GM21619 (cell line): ENCODE measurements at regions not wholly inside any gene's neighbourhood (a gene's known extent, or its start where the extent isn't known, plus 50 kb on each side); places are given as distances from the start of the nearest gene placed in this dataset.

Experiments
- ATAC-seq: cut with Tn5 transposase; IDR thresholded peaks from one replicate; pipeline ENCODE4 v1.9.1; 2021; ENCODE audit not compliant: unreplicated experiment

DNA sequence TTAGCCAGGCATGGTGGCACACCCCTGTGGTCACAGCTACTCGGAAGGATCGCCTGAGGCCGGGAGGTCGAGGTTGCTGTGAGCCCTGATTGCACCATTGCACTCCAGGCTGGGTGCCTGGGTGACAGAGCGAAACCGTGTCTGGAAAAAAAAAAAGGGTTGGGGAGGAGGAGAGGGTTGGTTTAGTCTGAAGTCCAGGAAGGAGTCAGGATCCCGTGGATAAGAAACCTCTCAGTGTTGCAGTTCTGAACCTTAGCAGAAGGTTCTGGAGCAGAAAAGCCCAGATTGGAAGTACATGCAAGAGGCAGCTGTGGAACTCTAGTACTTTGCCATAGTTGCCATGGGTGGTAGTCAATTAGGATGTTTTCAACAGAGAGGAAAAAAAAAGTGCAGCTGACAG is 125.2 kb upstream of the CPEB4 start:
- ATAC-seq, result no peak

- no peak for ATAC-seq
Observed at GRCh38 chr5:173763410-173763809, 124.7 kb upstream of the CPEB4 start.

- no peak for ATAC-seq
Observed at GRCh38 chr5:173764332-173765028, 123.7 kb upstream of the CPEB4 start.

DNA sequence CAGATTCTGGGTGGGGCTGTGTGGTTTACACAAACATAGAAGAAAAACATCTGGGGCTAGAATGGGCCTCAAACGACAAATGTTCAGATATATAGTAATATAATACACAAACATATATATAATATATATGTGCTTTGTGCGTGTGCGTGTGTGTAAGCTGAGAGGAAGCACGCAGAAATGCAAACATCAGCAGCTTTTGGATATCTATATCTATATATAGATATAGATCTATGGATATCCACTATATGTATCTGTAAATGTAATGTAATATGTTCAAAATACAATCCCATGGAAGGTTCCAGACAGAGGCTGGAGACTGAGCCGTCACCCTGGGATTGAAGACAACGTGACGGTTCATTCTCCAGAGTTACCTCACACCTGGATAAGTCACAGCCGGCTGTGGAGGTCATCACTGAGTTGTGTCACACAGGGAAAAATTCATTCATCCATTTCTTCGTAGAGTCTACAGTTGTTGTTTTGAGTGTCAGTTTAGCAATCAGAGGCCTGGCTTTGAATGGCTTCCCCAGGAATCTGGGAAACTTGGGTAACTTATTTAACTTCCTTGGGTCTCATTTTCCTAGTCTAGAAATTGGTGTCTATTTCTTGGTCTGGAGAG is 123.0 kb upstream of the CPEB4 start:
- no peak for ATAC-seq

DNA sequence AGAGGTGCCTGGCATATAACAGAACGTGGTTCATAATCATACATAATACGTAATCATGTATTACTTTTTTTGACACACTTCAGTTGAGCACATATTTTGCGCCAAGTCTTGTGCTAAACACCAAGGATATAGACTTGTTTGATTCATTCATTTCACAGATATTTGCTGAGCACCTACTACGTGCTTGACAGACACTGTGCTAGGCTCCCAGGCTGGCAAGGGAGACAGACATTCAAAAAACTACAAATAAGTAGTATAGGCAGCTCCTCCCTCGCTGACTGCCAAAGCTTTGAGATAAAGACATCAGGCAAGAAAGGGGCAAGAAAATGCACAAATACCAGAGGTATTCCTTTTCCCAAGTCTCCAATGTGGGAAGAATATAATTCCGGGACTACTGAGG is 122.5 kb upstream of the CPEB4 start:
- ATAC-seq, result no peak

DNA sequence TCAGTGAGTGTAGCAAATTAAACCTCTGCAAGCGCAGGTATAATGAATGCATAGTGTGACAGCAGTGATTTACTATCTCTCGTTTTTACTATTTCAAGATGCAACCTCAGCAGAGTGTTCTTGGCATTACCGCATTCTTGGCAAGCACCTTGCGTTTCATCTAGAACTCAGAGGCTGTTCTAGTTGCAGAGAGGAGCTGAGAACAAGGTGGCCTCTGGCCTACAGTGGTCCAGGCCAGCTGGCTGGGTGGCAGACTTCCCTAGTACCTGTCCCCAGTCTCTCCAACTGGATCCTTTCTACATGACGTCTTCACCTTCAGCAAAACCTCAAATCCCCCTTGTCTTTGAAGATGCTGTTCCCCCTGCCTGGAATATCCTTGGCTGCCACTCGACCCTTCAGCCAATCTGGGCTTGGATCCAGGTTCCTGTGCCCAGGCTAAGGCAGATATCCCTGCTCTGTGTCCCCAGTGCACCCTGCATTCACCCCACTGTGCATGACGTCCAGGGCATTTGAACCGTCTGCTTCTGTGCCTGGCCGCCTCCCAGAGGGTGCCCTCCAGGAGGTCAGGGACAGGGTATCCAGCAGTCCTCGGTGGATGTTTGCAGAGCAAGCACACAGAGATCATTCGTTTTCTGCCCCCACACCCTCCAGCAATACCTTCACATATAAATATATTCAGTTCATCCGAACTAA is 120.4 kb upstream of the CPEB4 start:
- no peak for ATAC-seq

GRCh38 chr5:173768267-173768806 is 119.8 kb upstream of the CPEB4 start:
- no peak for ATAC-seq

- no peak for ATAC-seq
Observed at GRCh38 chr5:173768891-173769290, 119.3 kb upstream of the CPEB4 start.

- no peak for ATAC-seq
Observed at GRCh38 chr5:173770637-173771036, 117.5 kb upstream of the CPEB4 start.

- no peak for ATAC-seq
Observed at GRCh38 chr5:173771121-173771724, 116.9 kb upstream of the CPEB4 start.

DNA sequence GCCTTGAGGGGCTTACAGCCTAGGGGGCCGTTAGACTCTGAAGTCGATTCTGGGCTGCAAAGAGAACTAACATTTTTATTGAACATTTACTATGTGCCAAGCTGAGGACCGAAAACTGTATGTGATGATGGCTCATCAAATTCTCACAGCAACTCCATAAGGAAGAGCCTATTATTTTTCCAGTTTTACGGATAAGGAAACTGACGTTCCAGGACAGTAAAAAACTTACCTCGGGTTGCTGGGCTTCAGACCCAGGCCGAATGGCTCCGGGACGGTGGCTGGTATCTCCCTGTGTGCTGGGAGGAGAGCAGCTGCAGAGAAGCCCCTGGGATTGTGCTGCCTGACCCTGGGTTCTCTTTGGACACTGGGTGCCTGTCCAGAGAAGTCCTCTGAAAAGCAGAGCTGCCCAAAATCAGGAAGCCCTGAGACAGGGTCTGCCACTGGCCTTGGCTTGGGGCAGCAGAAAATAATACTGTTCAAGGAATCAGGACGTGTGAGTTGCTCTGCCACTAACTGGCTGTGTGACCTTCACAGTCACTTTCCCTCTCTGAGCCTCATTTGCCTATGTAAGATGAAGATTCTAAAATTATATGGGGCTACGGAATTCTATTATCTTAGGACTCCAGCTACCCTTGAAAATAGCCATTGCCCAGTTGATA is 116.3 kb upstream of the CPEB4 start:
- no peak for ATAC-seq

GRCh38 chr5:173772384-173773059 is 115.6 kb upstream of the CPEB4 start:
- no peak for ATAC-seq

- ATAC-seq, result no peak
Observed at GRCh38 chr5:173774271-173774761, 113.8 kb upstream of the CPEB4 start.

DNA sequence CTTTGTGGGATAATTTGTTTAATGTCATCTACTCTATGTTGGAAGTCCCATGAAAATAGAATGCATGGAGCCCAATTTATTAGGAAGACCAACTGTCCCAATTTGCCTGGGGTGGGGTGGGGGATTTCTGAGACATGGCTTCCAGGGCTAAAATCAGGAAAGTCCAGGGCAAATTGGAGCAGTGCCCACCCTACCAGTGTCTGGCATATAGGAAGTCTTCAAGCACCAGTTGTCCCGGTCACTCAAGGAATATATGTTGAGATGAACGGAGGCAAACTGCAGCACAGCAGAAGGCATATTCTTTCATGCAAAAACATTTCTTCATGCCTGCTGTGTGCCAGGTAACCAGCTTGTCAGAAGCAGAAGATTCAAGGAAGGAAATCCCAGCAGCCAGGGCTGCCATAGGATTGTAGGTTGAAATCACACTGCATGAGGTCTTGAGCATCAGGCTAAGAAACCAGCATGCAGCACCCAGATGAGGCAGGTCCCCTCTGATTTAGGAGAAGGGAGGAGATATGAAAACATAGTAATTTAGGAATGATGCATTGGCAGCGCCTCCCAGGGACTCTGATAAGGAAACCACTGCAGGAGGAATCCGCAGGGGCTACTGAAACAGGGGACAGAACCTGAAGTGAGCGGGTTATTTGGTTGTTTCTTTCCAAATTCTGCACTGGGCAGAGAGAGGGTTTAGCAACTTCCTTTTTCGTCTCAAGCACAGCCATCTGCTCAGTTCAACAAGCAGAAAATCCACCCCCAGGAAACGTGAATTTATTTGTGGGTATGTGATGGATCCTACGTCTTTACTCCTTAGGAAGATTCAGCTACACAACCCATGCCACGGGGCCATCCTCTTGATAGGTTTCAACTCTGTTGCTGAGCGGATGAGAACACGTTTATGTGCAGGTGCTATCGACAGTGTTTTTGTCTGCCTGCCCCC is 112.6 kb upstream of the CPEB4 start:
- ATAC-seq, result no peak

GRCh38 chr5:173777149-173777548 is 111.0 kb upstream of the CPEB4 start:
- no peak for ATAC-seq

- ATAC-seq, result no peak
Observed at GRCh38 chr5:173777674-173778073, 110.5 kb upstream of the CPEB4 start.

DNA sequence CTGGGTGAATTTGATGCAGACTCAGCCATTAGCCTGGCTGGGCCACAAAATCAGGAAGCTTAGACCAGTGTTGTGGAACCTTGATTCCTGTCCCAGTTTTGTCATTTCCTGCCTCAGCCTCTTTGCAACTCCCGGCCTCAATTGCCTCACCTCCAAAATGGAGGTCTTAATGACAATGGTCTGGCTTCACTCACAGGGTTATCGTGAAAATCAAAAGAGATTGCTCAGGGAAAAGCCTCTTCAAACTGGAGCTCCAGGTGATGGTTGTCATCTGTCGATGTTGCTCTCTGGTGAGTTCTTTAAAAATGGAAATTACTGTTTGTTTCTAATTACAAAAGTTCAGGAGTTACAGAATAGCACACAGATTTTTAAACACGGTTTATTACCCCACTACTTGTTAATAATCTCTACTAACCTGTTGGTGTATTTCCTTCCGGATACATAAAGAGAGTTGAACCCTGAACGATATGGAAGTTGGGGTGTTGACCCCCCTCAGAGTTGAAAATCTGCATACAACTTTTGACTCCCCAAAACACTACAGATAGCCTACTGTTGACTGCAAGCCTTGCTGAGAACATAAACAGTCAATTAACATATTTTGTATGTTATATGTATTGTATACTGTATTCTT is 109.9 kb upstream of the CPEB4 start:
- no peak for ATAC-seq

DNA sequence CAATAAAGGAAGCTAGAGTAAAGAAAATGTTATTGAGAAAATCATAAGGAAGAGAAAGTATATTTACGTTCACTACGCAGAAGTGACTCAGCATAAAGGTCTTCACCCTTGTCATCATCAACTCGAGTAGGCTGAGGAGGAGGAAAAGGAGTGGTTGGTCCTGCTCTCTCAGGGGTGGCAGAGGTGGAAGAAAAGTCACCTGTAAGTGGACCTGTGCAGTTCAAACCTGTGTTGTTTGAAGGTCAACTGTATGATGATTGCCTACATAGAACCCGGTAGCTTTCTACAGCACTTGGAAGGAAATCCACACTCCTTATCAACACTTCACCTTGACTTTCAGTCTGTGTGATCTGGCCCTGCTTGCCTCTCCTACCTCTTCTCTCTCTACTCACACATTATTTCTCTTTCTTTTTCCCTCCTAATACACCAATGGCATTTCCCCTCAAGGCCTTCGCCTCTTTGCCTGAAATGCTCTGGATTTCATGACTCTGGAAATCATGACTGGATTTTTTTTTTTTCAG is 109.3 kb upstream of the CPEB4 start:
- no peak for ATAC-seq
